ENCODE measurements at regions not wholly inside any gene's neighbourhood (a gene's known extent, or its start where the extent isn't known, plus 50 kb on each side); places are given as distances from the start of the nearest gene placed in this dataset.

GRCh38 chr15:95887666-95888390 lies 442.7 kb upstream of the NR2F2 start:
- DNase-seq (ENCODE audit: low read depth) = peak; percentile 22

GRCh38 chr15:95888762-95889161 lies 441.7 kb upstream of the NR2F2 start:
- peak; percentile 8 for DNase-seq (ENCODE audit: low read depth)

- no peak for DNase-seq (ENCODE audit: low read depth)
These were observed 436.0 kb upstream of the NR2F2 start for GRCh38 chr15:95894407-95894956.

- DNase-seq (ENCODE audit: low read depth) = no peak
These were observed 435.0 kb upstream of the NR2F2 start for GRCh38 chr15:95895508-95895907.

- DNase-seq (ENCODE audit: low read depth) = no peak
These were observed 432.8 kb upstream of the NR2F2 start for GRCh38 chr15:95897651-95898050.

- no peak for DNase-seq (ENCODE audit: low read depth)
These were observed 431.7 kb upstream of the NR2F2 start for GRCh38 chr15:95898761-95899160.

GRCh38 chr15:95901271-95901670 lies 429.2 kb upstream of the NR2F2 start:
- DNase-seq (ENCODE audit: low read depth) = no peak

- DNase-seq (ENCODE audit: low read depth) = no peak
These were observed 427.9 kb upstream of the NR2F2 start for GRCh38 chr15:95902606-95903005.

- no peak for DNase-seq (ENCODE audit: low read depth)
These were observed 427.1 kb upstream of the NR2F2 start for GRCh38 chr15:95903352-95903751.

GRCh38 chr15:95910643-95911212 lies 419.8 kb upstream of the NR2F2 start:
- DNase-seq (ENCODE audit: low read depth) = no peak

GRCh38 chr15:95911570-95912279 lies 418.8 kb upstream of the NR2F2 start:
- DNase-seq (ENCODE audit: low read depth) = no peak

GRCh38 chr15:95912280-95912625 lies 418.2 kb upstream of the NR2F2 start:
- DNase-seq (ENCODE audit: low read depth) = peak; percentile 18

- no peak for DNase-seq (ENCODE audit: low read depth)
These were observed 417.8 kb upstream of the NR2F2 start for GRCh38 chr15:95912728-95913127.

- DNase-seq (ENCODE audit: low read depth) = no peak
These were observed 413.9 kb upstream of the NR2F2 start for GRCh38 chr15:95916568-95916967.

GRCh38 chr15:95918525-95918924 lies 412.0 kb upstream of the NR2F2 start:
- no peak for DNase-seq (ENCODE audit: low read depth)

GRCh38 chr15:95919460-95919859 lies 411.0 kb upstream of the NR2F2 start:
- no peak for DNase-seq (ENCODE audit: low read depth)

GRCh38 chr15:95921404-95921803 lies 409.1 kb upstream of the NR2F2 start:
- no peak for DNase-seq (ENCODE audit: low read depth)

- DNase-seq (ENCODE audit: low read depth) = peak; percentile 11
These were observed 408.1 kb upstream of the NR2F2 start for GRCh38 chr15:95922431-95922830.

GRCh38 chr15:95923792-95924191 lies 406.7 kb upstream of the NR2F2 start:
- DNase-seq (ENCODE audit: low read depth) = peak; percentile 25

- no peak for DNase-seq (ENCODE audit: low read depth)
These were observed 401.7 kb upstream of the NR2F2 start for GRCh38 chr15:95928822-95929221.

GRCh38 chr15:95929232-95929846 lies 401.2 kb upstream of the NR2F2 start:
- DNase-seq (ENCODE audit: low read depth) = peak; percentile 16

GRCh38 chr15:95930659-95931375 lies 399.7 kb upstream of the NR2F2 start:
- peak; percentile 22 for DNase-seq (ENCODE audit: low read depth)
